H1 (cell line): ENCODE measurements at regions not wholly inside any gene's neighbourhood (a gene's known extent, or its start where the extent isn't known, plus 50 kb on each side); places are given as distances from the start of the nearest gene placed in this dataset.

Experiments
- CTCF ChIA-PET: fragments of 300-600 bp; sonication (Branson Sonifier 250); formaldehyde crosslinking; loops from one replicate; lab custom pipeline; 2021; ENCODE audit not compliant: partially characterized antibody; lab: Charles Lee
- POLR2A ChIA-PET: fragments of 300-600 bp; sonication (Branson Sonifier 250); formaldehyde crosslinking; loops from one replicate; lab custom pipeline; 2021; ENCODE audit warnings: inconsistent platforms; ENCODE audit not compliant: partially characterized antibody; lab: Charles Lee
- DNase-seq, 2 experiments: peaks; one replicate each; pipeline versions ENCODE4 v3.0.0 to v3.0.0-alpha.2; 2010 to 2022; ENCODE audit warnings: low spot score in 2 of 2, low read depth in 1 of 2, mixed read lengths in 1 of 2
- FAIRE-seq: peaks from 2 replicates; lab custom pipeline; 2011; peaks lifted over from hg19 to GRCh38; lab: Jason Lieb, UNC
- H2AFZ ChIP-seq: 2 replicates; pipeline ENCODE4 v1.8.1; 2012; ENCODE audit warnings: low read length, inconsistent platforms
- H2AK5ac ChIP-seq: 2 replicates; pipeline ENCODE4 v1.6.1; 2013; ENCODE audit warnings: low read depth, low read length
- H2BK120ac ChIP-seq: replicated peaks from 2 replicates; pipeline ENCODE3; 2013; ENCODE audit warnings: low read depth, low read length, inconsistent platforms
- H2BK12ac ChIP-seq: 2 replicates; pipeline ENCODE4 v1.6.1; 2013; ENCODE audit warnings: low read depth, low read length
- H2BK15ac ChIP-seq: 2 replicates; pipeline ENCODE4 v1.6.1; 2013; ENCODE audit warnings: low read length
- H2BK20ac ChIP-seq: 2 replicates; pipeline ENCODE4 v1.6.1; 2013; ENCODE audit warnings: low read length
- H2BK5ac ChIP-seq: 2 replicates; pipeline ENCODE4 v1.6.1; 2013; ENCODE audit warnings: low read depth, low read length
- H3K14ac ChIP-seq: 2 replicates; pipeline ENCODE4 v1.6.1; 2013; ENCODE audit warnings: inconsistent platforms; ENCODE audit not compliant: insufficient read length
- H3K18ac ChIP-seq: 2 replicates; pipeline ENCODE4 v1.6.1; 2013; ENCODE audit warnings: low read length; ENCODE audit errors: extremely low read depth
- H3K23ac ChIP-seq: 2 replicates; pipeline ENCODE4 v1.6.1; 2013; ENCODE audit warnings: inconsistent platforms; ENCODE audit not compliant: insufficient read length
- H3K23me2 ChIP-seq: 2 replicates; pipeline ENCODE4 v1.6.1; 2013; ENCODE audit warnings: low read depth, low read length
- H3K27ac ChIP-seq: 2 replicates; pipeline ENCODE4 v1.6.1; 2011; ENCODE audit warnings: low read depth, low read length, inconsistent platforms
- H3K27me3 ChIP-seq, 4 experiments: replicated peaks in 1 of 4; 1 replicate in 1 of 4; 2 replicates in 3 of 4; pipeline versions ENCODE4 v1.6.1 to v1.8.1; 2011 to 2013; ENCODE audit warnings: low read length in 3 of 4, mild to moderate bottlenecking in 3 of 4, inconsistent platforms in 2 of 4, mixed read lengths in 2 of 4, moderate library complexity in 1 of 4; ENCODE audit not compliant: control insufficient read depth in 3 of 4, insufficient read depth in 3 of 4; ENCODE audit errors: extremely low read depth in 1 of 4
- H3K36me3 ChIP-seq, 4 experiments: 2 replicates each; pipeline versions ENCODE4 v1.6.1 to v1.8.1; 2011 to 2013; ENCODE audit warnings: mild to moderate bottlenecking in 4 of 4, low read length in 3 of 4, moderate library complexity in 2 of 4, control low read depth in 1 of 4, inconsistent platforms in 1 of 4; ENCODE audit not compliant: insufficient read depth in 4 of 4, control insufficient read depth in 2 of 4
- H3K4ac ChIP-seq: replicated peaks from 2 replicates; pipeline ENCODE3; 2013; ENCODE audit warnings: low read length, low read depth, mixed read lengths, inconsistent platforms; ENCODE audit not compliant: insufficient read length
- H3K4me1 ChIP-seq, 4 experiments: replicated peaks in 1 of 4; 1 replicate in 1 of 4; 2 replicates in 3 of 4; pipeline versions ENCODE4 v1.6.1 to v1.8.1; 2011 to 2013; ENCODE audit warnings: low read length in 3 of 4, inconsistent platforms in 2 of 4, mixed read lengths in 1 of 4; ENCODE audit not compliant: insufficient read depth in 4 of 4, control insufficient read depth in 3 of 4
- H3K4me2 ChIP-seq, 2 experiments: 2 replicates each; pipeline versions ENCODE4 v1.6.1 to v1.8.1; 2011 to 2013; ENCODE audit warnings: low read depth in 2 of 2, low read length in 2 of 2, control low read depth in 1 of 2, inconsistent platforms in 1 of 2, mild to moderate bottlenecking in 1 of 2; ENCODE audit not compliant: insufficient read depth in 1 of 2
- H3K4me3 ChIP-seq, 4 experiments: fragments of 200-600, 300-600 bp in 1 of 4; sonication (generic), shearing (Covaris generic), sonication (Bioruptor Twin) in 1 of 4; 2 replicates each; pipeline versions ENCODE4 v1.5.1 to v1.8.1; 2011 to 2016; ENCODE audit warnings: low read length in 4 of 4, low read depth in 3 of 4, control low read depth in 2 of 4, inconsistent platforms in 2 of 4, mild to moderate bottlenecking in 2 of 4, mixed read lengths in 1 of 4, moderate library complexity in 1 of 4; ENCODE audit not compliant: insufficient read depth in 2 of 4; ENCODE audit errors: extremely low read depth in 1 of 4
- H3K56ac ChIP-seq: replicated peaks from 2 replicates; pipeline ENCODE3; 2013; ENCODE audit warnings: low read depth, mild to moderate bottlenecking, mixed read lengths, low read length, inconsistent platforms; ENCODE audit not compliant: insufficient read length
- H3K79me1 ChIP-seq: 2 replicates; pipeline ENCODE4 v1.6.1; 2013; ENCODE audit warnings: low read depth, low read length, control low read depth
- H3K79me2 ChIP-seq, 2 experiments: 2 replicates each; pipeline versions ENCODE4 v1.6.1 to v1.8.1; 2012 to 2013; ENCODE audit warnings: low read length in 2 of 2, mild to moderate bottlenecking in 2 of 2, inconsistent platforms in 1 of 2; ENCODE audit not compliant: insufficient read depth in 2 of 2, control insufficient read depth in 1 of 2
- H3K9ac ChIP-seq, 4 experiments: replicated peaks in 1 of 4; 1 replicate in 1 of 4; 2 replicates in 3 of 4; pipeline versions ENCODE4 v1.6.1 to v1.8.1; 2011 to 2013; ENCODE audit warnings: low read depth in 3 of 4, low read length in 3 of 4, control low read depth in 2 of 4, mild to moderate bottlenecking in 2 of 4, moderate library complexity in 2 of 4, inconsistent platforms in 1 of 4; ENCODE audit errors: extremely low read depth in 1 of 4
- H3K9me3 ChIP-seq, 2 experiments: 2 replicates each; pipeline versions ENCODE4 v1.6.1 to v1.8.1; 2012 to 2013; ENCODE audit warnings: mild to moderate bottlenecking in 2 of 2, moderate library complexity in 2 of 2, control low read depth in 1 of 2, inconsistent platforms in 1 of 2, low read depth in 1 of 2, low read length in 1 of 2, mixed read lengths in 1 of 2; ENCODE audit not compliant: insufficient read depth in 2 of 2
- H4K20me1 ChIP-seq, 2 experiments: replicated peaks in 1 of 2; 2 replicates each; pipeline versions ENCODE3 to v1.8.1; 2011 to 2013; ENCODE audit warnings: inconsistent platforms in 2 of 2, low read length in 2 of 2, mild to moderate bottlenecking in 1 of 2; ENCODE audit not compliant: insufficient read depth in 2 of 2, control insufficient read depth in 1 of 2
- H4K5ac ChIP-seq: 2 replicates; pipeline ENCODE4 v1.6.1; 2013; ENCODE audit warnings: low read length, low read depth, mixed read lengths, inconsistent platforms; ENCODE audit not compliant: insufficient read length
- H4K8ac ChIP-seq: 2 replicates; pipeline ENCODE4 v1.8.0; 2013; ENCODE audit warnings: mild to moderate bottlenecking, moderate library complexity, low read length, inconsistent platforms; ENCODE audit not compliant: insufficient read depth; ENCODE audit errors: extremely low read depth
- H4K91ac ChIP-seq: replicated peaks from 2 replicates; pipeline ENCODE3; 2013; ENCODE audit warnings: low read length, mixed read lengths, inconsistent platforms; ENCODE audit not compliant: insufficient read length
- CHD2 ChIP-seq: IDR thresholded peaks from 2 replicates; pipeline ENCODE4 v1.6.1; 2012; ENCODE audit warnings: low read length, improper control_type of control experiment
- CTBP2 ChIP-seq: IDR thresholded peaks from 2 replicates; pipeline ENCODE4 v1.7.0; 2011; ENCODE audit warnings: borderline replicate concordance, mild to moderate bottlenecking, moderate library complexity, mixed read lengths, low read length; ENCODE audit not compliant: insufficient read depth, insufficient read length
- GABPA ChIP-seq: IDR thresholded peaks from 2 replicates; pipeline ENCODE4 v1.6.1; 2011; ENCODE audit warnings: mild to moderate bottlenecking, low read length, moderate library complexity, borderline replicate concordance; ENCODE audit not compliant: insufficient read depth
- HDAC2 ChIP-seq, 2 experiments: fragments of 300-600 bp in 1 of 2; sonication (generic) in 1 of 2; IDR thresholded peaks; 2 replicates each; pipeline ENCODE4 v1.6.1; 2011 to 2012; ENCODE audit warnings: low read depth in 2 of 2, low read length in 2 of 2, mild to moderate bottlenecking in 2 of 2, moderate library complexity in 2 of 2, borderline replicate concordance in 1 of 2, inconsistent platforms in 1 of 2
- MAFK ChIP-seq: IDR thresholded peaks from 2 replicates; pipeline ENCODE4 v1.6.1; 2012; ENCODE audit warnings: low read depth, mild to moderate bottlenecking, improper control_type of control experiment, low read length
- POU5F1 ChIP-seq: IDR thresholded peaks from 2 replicates; pipeline ENCODE4 v1.6.1; 2011; ENCODE audit warnings: low read depth, mild to moderate bottlenecking, low read length, moderate library complexity
- SAP30 ChIP-seq: fragments of 300-600 bp; sonication (generic); IDR thresholded peaks from 2 replicates; pipeline ENCODE4 v1.7.1; 2012; ENCODE audit warnings: low read length, moderate library complexity, mild to moderate bottlenecking, inconsistent platforms; ENCODE audit not compliant: insufficient read depth, insufficient replicate concordance
- SRF ChIP-seq: IDR thresholded peaks from 2 replicates; pipeline ENCODE4 v1.6.1; 2011; ENCODE audit warnings: mild to moderate bottlenecking, low read depth, low read length, moderate library complexity
- TAF1 ChIP-seq: IDR thresholded peaks from 2 replicates; pipeline ENCODE4 v1.6.1; 2011; ENCODE audit warnings: mild to moderate bottlenecking, low read depth, low read length
- TAF7 ChIP-seq: optimal IDR thresholded peaks from 2 replicates; pipeline ENCODE3; 2011; ENCODE audit warnings: low read depth, mild to moderate bottlenecking, inconsistent platforms, low read length, moderate library complexity, borderline replicate concordance
- WGBS, 2 experiments: shearing (Covaris generic) in 1 of 2; methylation state at CpG; one replicate each; pipeline versions ENCODE4 v1.1.6 to v1.1.7; 2013 to 2015; ENCODE audit warnings: low lambda C conversion rate in 2 of 2, mixed read lengths in 2 of 2, inconsistent platforms in 1 of 2, low coverage in 1 of 2, missing lambda C conversion rate in 1 of 2; ENCODE audit not compliant: insufficient replicate concordance in 2 of 2, insufficient coverage in 1 of 2, insufficient read length in 1 of 2; ENCODE audit errors: extremely low coverage in 1 of 2, missing lambda C conversion rate in 1 of 2; 5-methylcytosine and 5-hydroxymethylcytosine counted together
- TF ChIP-seq, protein P1 (sequence below): IDR thresholded peaks from 2 replicates; pipeline ENCODE4 v1.6.1; 2012; ENCODE audit warnings: inconsistent platforms

DNA sequence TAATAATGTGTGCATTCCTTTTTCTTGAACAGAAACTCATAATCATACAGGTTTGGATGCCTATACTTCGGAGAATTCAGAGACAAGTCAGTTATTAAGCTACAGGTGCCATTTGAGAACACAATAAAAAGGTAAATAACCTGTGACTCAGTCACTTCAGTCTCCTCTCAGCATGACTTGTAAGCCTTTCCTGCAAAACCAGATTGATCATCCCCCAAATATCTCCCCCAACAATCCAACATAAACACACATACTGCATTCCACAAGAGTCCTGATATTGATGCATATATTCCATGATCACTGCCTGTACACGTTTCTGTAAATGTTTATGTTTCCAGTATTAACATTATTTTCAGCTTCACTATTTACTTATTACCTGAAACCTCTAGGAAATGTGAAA is 110.8 kb downstream of the PWWP3B start:
- CTCF ChIA-PET, result no interaction called here
- no peaks in the 10 kb centered on the region for H3K23me2 ChIP-seq
- H3K4me2 ChIP-seq, result no peak overlapping the region

More for the DNA sequence above, 110.8 kb downstream of the PWWP3B start:
- H4K91ac ChIP-seq, result no peak overlapping the region
- no peak overlapping the region for H3K23ac ChIP-seq
- H2BK20ac ChIP-seq, result no peak overlapping the region
- H4K8ac ChIP-seq, result no peak overlapping the region
- peaks cover 0 to 5% of the 10 kb centered on the region in 2 experiments; a peak in 1 of 4 replicates for H3K9me3 ChIP-seq
- TF ChIP-seq GABPA (no peak), CTBP2 (no peak), SAP30 (no peak), TAF7 (no peak), CHD2 (no peak), MAFK (no peak), POU5F1 (no peak), HDAC2 (IDR thresholded peaks at IDR 0.05; ENCODE audit: borderline replicate concordance in 1 of 2, low read depth in 2 of 2, low read length in 2 of 2) (no peak), SRF (no peak), TAF1 (no peak)
- TF ChIP-seq, protein P1, sequence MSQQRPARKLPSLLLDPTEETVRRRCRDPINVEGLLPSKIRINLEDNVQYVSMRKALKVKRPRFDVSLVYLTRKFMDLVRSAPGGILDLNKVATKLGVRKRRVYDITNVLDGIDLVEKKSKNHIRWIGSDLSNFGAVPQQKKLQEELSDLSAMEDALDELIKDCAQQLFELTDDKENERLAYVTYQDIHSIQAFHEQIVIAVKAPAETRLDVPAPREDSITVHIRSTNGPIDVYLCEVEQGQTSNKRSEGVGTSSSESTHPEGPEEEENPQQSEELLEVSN, result no peak
- H3K4me1 ChIP-seq, result no peaks in the 10 kb centered on the region
- no peak overlapping the region for H2BK12ac ChIP-seq
- no peak overlapping the region for H3K4me3 ChIP-seq
- no peak overlapping the region for H2AFZ ChIP-seq
- H4K5ac ChIP-seq, result no peak overlapping the region
- no peaks in the 10 kb centered on the region for H3K27me3 ChIP-seq
- no peak overlapping the region for H2BK15ac ChIP-seq
- H3K4ac ChIP-seq, result no peak overlapping the region
- H2BK5ac ChIP-seq, result no peak overlapping the region
- POLR2A ChIA-PET, result no interaction called here
- H3K9ac ChIP-seq, result no peak overlapping the region
- no peak overlapping the region for H3K18ac ChIP-seq
- 48% methylated on average over 2 of the region's 2 CpGs; no CpG with 5 or more reads in 1 of the 2 experiments for WGBS, 2 experiments
- no peak overlapping the region for H3K14ac ChIP-seq
- no peak overlapping the region for H2AK5ac ChIP-seq
- no peak overlapping the region for H2BK120ac ChIP-seq
- H4K20me1 ChIP-seq, result no peaks in the 10 kb centered on the region
- no peak overlapping the region for H3K27ac ChIP-seq
- no peaks in the 10 kb centered on the region for H3K79me2 ChIP-seq
- no peaks in the 10 kb centered on the region for H3K79me1 ChIP-seq
- FAIRE-seq (no peak), DNase-seq (no peak)
- H3K36me3 ChIP-seq, result no peaks in the 10 kb centered on the region
- H3K56ac ChIP-seq, result no peak overlapping the region
